Smooth muscle cell (in vitro differentiated cells): ENCODE measurements at regions not wholly inside any gene's neighbourhood (a gene's known extent, or its start where the extent isn't known, plus 50 kb on each side); places are given as distances from the start of the nearest gene placed in this dataset.
"Not testable (repeated sequence)": the region's sequence is repeated elsewhere in the genome, so short reads cannot be mapped to it uniquely, and the experiment has no call there.

ENCODE experiments used
- DNase-seq: peaks from one replicate; lab custom pipeline; 2025; ENCODE audit not compliant: unreplicated experiment; lab: John Stamatoyannopoulos, UW
- H2AFZ ChIP-seq: fragments of 200-600 bp; sonication (generic); 2 replicates; pipeline ENCODE4 v1.6.0; 2016; ENCODE audit warnings: antibody characterized with exemption, low read depth, mild to moderate bottlenecking
- H3F3A ChIP-seq: fragments of 200-600 bp; sonication (generic); 2 replicates; pipeline ENCODE4 v1.6.0; 2017; ENCODE audit warnings: antibody characterized with exemption, low read depth
- H3K27ac ChIP-seq: fragments of 200-600 bp; sonication (generic); 2 replicates; pipeline ENCODE4 v1.5.1; 2016; ENCODE audit warnings: low read depth, mild to moderate bottlenecking
- H3K27me3 ChIP-seq: fragments of 200-600 bp; sonication (generic); 2 replicates; pipeline ENCODE4 v1.6.1; 2016; ENCODE audit warnings: low read depth, mild to moderate bottlenecking
- H3K36me3 ChIP-seq: fragments of 200-600 bp; sonication (generic); 2 replicates; pipeline ENCODE4 v1.5.1; 2016; ENCODE audit warnings: low read depth
- H3K4me1 ChIP-seq: fragments of 200-600 bp; sonication (generic); 2 replicates; pipeline ENCODE4 v1.5.1; 2016; ENCODE audit warnings: low read depth
- H3K4me2 ChIP-seq: fragments of 200-600 bp; sonication (generic); 2 replicates; pipeline ENCODE4 v1.6.0; 2016; ENCODE audit warnings: mild to moderate bottlenecking
- H3K4me3 ChIP-seq: fragments of 200-600 bp; sonication (generic); 2 replicates; pipeline ENCODE4 v1.5.1; 2016; ENCODE audit warnings: mild to moderate bottlenecking
- H3K79me2 ChIP-seq: fragments of 200-600 bp; sonication (generic); 2 replicates; pipeline ENCODE4 v1.6.0; 2016; ENCODE audit warnings: low read depth, mild to moderate bottlenecking
- H3K9ac ChIP-seq: fragments of 200-600 bp; sonication (generic); 2 replicates; pipeline ENCODE4 v1.6.0; 2016; ENCODE audit warnings: low read depth
- H3K9me3 ChIP-seq: fragments of 200-600 bp; sonication (generic); replicated peaks from 2 replicates; pipeline ENCODE4 v1.5.1; 2016; ENCODE audit warnings: low read depth
- H4K20me1 ChIP-seq: fragments of 200-600 bp; sonication (generic); 2 replicates; pipeline ENCODE4 v1.6.0; 2016; ENCODE audit warnings: low read depth
- WGBS: methylation state at CpG from one replicate; pipeline ENCODE4 v1.1.7; 2016; ENCODE audit warnings: low lambda C conversion rate; 5-methylcytosine and 5-hydroxymethylcytosine counted together
- TF ChIP-seq, protein P1 (sequence below): fragments of 200-600 bp; sonication (generic); IDR thresholded peaks from 2 replicates; pipeline ENCODE4 v1.5.1; 2017; ENCODE audit warnings: borderline replicate concordance, mild to moderate bottlenecking, antibody characterized with exemption; ENCODE audit not compliant: insufficient read depth, poor library complexity, severe bottlenecking

DNA sequence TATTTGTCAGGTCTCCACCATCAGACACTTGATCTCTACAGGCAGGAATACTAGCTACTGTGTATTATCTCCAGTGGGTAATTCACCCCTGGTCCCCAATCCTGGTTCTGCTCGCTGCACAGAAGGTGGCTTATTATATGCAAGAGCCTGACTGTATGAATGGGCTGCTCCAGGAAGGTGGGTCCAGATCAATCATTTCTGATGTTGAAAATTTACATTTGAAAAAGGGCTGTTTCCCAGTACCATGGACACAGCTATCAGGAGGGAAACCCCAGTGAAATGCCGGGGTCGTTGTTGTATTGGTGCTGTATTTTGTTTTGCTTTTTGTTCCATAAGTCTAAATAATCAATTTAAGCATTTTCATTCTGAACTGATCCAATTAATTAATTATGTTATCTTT is 367.6 kb downstream of the RND3 start:
- peaks cover 18% of the 10 kb centered on the region for H3K4me1 ChIP-seq
- H3K4me2 ChIP-seq = no peak overlapping the region
- no peaks in the 10 kb centered on the region for H3K9me3 ChIP-seq
- H3K36me3 ChIP-seq = no peaks in the 10 kb centered on the region
- no peak overlapping the region for H3K4me3 ChIP-seq
- H3K9ac ChIP-seq = no peak overlapping the region
- 95% methylated on average over 3 of the region's 3 CpGs for WGBS
- no peak overlapping the region for H2AFZ ChIP-seq
- TF ChIP-seq, protein P1, sequence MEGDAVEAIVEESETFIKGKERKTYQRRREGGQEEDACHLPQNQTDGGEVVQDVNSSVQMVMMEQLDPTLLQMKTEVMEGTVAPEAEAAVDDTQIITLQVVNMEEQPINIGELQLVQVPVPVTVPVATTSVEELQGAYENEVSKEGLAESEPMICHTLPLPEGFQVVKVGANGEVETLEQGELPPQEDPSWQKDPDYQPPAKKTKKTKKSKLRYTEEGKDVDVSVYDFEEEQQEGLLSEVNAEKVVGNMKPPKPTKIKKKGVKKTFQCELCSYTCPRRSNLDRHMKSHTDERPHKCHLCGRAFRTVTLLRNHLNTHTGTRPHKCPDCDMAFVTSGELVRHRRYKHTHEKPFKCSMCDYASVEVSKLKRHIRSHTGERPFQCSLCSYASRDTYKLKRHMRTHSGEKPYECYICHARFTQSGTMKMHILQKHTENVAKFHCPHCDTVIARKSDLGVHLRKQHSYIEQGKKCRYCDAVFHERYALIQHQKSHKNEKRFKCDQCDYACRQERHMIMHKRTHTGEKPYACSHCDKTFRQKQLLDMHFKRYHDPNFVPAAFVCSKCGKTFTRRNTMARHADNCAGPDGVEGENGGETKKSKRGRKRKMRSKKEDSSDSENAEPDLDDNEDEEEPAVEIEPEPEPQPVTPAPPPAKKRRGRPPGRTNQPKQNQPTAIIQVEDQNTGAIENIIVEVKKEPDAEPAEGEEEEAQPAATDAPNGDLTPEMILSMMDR = no peak
- H3K27me3 ChIP-seq = no peaks in the 10 kb centered on the region
- H3K27ac ChIP-seq = no peak overlapping the region
- DNase-seq = no peak
- no peaks in the 10 kb centered on the region for H4K20me1 ChIP-seq
- no peaks in the 10 kb centered on the region for H3K79me2 ChIP-seq
- peaks cover 7% of the 10 kb centered on the region for H3F3A ChIP-seq

DNA sequence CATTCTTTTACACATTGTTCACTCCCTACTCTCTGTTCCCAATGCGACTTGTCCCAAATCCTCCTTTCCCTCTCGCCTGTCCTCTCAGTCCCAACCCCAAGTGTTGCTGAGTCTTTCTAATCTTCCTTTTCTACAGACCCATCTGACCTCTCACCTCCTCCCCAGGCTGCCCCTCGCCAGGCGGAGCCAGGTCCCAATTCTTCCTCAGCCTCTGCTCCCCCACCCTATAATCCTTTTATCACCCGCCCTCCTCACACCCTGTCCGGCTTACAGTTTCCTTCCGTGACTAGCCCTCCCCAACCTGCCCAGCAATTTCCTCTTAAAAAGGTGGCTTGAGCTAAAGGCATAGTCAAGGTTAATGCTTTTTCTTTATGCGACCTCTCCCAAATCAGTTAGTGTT is 373.4 kb downstream of the RND3 start:
- H3K9me3 ChIP-seq, H3K9ac ChIP-seq, H4K20me1 ChIP-seq, H3K79me2 ChIP-seq, H3K4me2 ChIP-seq, H2AFZ ChIP-seq, H3F3A ChIP-seq, H3K4me3 ChIP-seq, DNase-seq, H3K4me1 ChIP-seq, H3K36me3 ChIP-seq, H3K27me3 ChIP-seq, H3K27ac ChIP-seq: not testable (repeated sequence)
- 73% methylated on average over 6 of the region's 8 CpGs for WGBS

DNA sequence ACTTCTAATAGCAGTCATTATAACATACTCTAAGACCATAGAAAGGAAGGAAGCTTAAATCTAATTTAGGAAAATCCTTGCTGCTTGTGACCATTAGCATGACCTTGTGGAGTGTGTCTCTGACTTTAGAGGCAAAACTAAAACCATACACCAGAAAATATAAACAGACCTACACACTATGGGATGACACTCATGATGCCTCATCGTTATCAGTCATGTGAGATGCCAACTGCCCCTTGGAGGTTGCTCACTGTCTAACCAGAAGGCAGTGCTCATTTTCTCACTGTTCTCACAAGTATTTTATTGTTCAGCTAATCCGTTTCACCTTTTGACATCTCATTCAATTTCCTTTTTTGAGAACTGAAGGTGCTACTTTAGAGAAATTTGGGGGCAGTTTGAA is 376.9 kb downstream of the RND3 start:
- DNase-seq = no peak
- Histone ChIP-seq H2AFZ (no peak overlapping the region), H3K36me3 (no peaks in the 10 kb centered on the region), H3K9ac (no peak overlapping the region), H3K27me3 (no peaks in the 10 kb centered on the region), H3K9me3 (no peaks in the 10 kb centered on the region), H3K4me2 (no peak overlapping the region), H3K4me3 (no peak overlapping the region), H3K27ac (no peak overlapping the region), H4K20me1 (no peaks in the 10 kb centered on the region), H3K79me2 (no peaks in the 10 kb centered on the region), H3F3A (no peaks in the 10 kb centered on the region), H3K4me1 (no peaks in the 10 kb centered on the region)
- 83% methylated on average over 2 of the region's 2 CpGs for WGBS
- TF ChIP-seq, protein P1 = no peak

GRCh38 chr2:150109912-150110311 is 377.6 kb downstream of the RND3 start:
- Histone ChIP-seq H3K36me3 (no peaks in the 10 kb centered on the region), H3K9me3 (no peaks in the 10 kb centered on the region), H2AFZ (no peak overlapping the region), H3K4me3 (no peak overlapping the region), H3K27ac (no peak overlapping the region), H3K9ac (no peak overlapping the region), H3F3A (no peaks in the 10 kb centered on the region), H4K20me1 (no peaks in the 10 kb centered on the region), H3K79me2 (no peaks in the 10 kb centered on the region), H3K4me2 (no peak overlapping the region), H3K27me3 (no peaks in the 10 kb centered on the region), H3K4me1 (no peaks in the 10 kb centered on the region)
- WGBS = 96% methylated on average over 4 of the region's 4 CpGs
- no peak for DNase-seq
- TF ChIP-seq, protein P1 = no peak
